Stimulated activated CD8-positive, alpha-beta memory T cell treated with anti-CD3 and anti-CD28 coated beads, Interleukin-7, amount 100 ng/mL, for 48 hours (primary cell): ENCODE measurements at regions not wholly inside any gene's neighbourhood (a gene's known extent, or its start where the extent isn't known, plus 50 kb on each side); places are given as distances from the start of the nearest gene placed in this dataset.

Source experiments
- DNase-seq, 2 donors: peaks; one replicate each; pipeline ENCODE4 v3.0.0-alpha.2; 2020; ENCODE audit warnings: low read depth in 1 of 2; ENCODE audit errors: extremely low read depth in 1 of 2

DNA sequence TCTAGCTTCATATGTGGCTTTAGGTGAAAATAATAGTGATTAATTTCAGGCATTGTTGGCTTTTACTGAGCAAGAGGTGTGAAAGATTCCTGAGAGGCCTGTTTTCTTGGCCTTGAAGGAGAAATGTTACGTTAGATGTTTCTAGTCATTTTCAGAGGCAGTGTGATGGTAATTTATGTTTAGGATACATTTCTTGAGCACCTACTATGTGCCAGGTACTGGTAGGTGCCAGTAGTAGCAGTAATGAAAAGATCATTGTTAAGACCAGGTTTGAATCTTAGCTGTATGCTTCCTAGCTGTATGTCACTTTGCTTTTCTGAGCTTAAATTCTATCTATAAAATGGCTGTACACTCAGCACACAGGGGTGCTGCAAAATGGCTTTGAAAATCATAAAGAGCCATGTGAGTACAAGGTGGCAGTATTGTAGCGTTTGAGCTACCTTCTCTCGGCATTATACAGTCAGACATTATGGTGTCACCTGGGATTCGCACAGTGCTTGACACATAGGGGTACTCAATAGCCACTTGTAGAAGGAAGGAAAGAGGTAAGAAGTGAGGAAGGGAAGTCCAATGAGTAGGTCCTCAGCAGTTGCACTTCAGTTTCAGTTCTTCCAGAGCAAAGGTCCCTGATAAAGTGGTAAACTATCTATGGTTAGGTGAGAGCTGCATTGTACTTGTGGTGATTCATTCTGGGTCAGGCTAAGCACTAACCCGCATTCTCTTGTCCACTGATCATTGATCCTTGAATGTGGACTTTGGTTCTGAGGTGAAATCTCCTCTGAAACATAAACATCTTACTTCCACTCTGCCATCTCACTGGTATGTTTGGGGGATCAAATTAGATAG lies 166.5 kb upstream of the NR3C1 start:
- DNase-seq, result no peak

DNA sequence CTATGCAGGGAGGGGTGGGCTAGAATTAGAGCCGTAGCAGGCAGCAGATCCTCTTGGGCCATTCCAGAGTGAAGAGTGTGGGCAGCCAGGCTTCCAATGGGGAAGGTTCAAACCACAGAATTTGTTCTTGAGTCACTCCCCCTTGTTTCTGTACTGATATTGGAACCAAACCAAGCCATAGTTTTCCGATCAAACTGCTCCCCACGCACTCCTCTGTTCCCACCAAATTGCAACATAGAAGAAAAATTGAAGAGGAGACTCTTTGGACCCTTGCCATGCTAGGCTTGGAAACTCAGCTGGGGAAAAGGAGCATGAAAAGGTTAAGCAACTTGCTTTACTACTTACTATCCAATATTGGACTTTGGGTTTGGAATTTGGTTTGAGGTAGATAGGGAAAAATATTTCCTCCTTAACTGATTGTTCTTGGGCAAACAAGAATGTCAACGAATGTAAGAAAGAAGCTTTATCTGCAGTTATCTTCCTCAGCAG lies 165.8 kb upstream of the NR3C1 start:
- DNase-seq, result no peak

DNA sequence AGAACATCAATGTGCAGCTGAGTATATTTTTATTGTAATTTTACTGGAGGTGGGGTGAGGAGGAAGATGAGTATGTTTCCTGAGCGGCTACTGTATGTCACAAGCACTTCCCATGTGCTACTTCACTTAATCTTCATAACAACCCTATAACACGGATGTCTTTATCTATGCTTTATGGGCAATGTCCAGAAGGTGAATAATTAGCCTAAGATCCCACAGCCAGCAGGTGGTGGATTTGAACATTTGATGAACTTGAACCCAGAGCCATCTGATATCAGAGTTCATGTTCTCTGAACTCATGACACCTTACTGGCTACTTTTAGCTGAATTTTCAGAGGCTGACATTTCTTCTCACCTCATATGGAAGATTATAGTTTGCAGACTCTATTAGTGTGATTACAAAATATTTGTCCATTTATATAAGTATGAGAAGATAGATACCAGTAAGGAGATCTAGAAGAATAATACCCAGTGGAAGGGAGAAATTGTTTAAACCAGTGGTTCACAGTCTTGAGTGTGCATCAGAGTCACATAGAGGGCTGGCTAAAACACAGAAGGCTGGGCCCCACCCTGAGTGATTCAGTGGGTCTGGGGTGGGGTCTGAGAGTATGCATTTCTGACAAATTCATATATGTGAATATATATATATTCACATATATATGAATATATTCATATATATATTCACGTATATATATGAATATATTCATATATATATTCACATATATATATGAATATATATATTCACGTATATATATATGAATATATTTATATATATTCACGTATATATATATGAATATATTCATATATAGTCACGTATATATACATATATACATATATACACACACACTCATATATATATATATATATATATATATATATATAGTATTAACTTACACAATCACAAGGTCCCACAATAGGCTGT lies 164.4 kb upstream of the NR3C1 start:
- no peak for DNase-seq

DNA sequence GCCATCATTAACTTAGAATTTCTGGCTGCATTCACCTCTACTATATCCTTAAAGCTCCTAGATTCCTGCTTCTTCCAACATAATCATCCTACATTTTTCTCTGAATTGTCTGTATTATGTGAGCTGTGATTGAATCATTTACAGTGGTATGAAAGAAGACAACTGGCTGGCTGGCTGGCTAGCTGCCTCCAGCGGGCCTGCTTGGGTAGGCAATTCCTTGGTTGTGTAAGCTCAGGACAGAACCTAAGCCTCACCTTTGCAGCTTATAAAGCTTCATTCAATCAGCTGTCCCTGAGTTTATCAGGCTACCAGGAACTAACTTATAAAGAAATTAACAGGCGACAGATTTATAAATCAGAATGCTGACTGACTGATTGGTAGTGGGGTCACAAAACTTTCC lies 162.7 kb upstream of the NR3C1 start:
- DNase-seq, result no peak

DNA sequence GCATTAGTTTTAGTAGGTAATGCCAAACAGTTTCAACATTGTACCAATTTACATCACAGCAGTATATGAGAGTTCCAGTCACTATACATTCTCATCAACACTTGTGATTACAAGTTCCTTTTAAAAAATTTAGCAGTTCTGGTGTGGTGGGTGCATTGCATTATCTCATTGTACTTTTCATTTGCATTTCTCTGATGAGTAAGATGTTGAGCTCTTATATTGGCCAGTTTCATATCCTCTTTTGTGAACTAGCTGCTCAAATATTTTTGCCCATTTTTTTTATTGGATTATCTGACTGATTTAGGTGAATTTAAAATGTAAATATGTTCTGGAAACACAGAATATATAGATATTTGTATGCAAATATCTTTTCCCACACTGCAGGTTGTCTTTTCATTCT lies 160.9 kb upstream of the NR3C1 start:
- DNase-seq, result no peak

DNA sequence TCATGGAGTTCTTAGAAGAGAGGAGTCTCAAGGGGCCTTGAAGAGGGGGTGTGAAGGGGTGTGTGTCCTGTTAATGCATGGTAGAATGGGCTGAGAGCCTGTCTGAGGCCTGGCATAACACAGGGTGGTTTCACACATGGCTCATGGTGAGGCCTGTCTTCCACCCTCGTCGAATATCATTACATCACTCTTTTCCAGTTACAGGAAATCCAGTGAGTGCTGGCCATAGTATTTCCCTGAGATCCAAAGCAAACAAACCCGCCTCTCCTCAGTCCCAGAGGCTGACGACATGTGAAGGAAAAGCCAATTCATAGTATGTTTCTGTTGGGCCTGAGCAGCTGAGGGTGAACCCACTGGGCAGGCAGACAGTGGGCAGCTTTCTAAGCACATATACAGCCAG lies 159.4 kb upstream of the NR3C1 start:
- DNase-seq, result no peak

DNA sequence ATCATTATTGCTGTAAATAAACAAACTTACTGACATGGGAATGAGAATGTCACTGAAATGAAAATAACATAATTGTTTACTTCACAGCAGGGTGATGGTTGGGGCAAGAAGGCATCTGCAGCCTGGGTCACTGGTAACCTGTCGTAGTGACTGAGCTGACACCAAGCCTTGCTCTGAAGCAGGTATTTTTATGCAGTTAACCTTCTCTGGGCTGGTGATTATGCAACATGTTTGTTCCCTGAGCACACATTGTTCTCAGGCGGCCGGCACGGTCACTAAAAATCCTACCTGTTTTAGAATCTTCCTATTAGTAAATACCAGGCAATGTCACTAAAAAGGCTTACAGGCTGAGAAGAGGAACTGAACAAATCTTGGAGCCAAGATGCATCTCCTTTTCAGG lies 157.7 kb upstream of the NR3C1 start:
- DNase-seq, result no peak

DNA sequence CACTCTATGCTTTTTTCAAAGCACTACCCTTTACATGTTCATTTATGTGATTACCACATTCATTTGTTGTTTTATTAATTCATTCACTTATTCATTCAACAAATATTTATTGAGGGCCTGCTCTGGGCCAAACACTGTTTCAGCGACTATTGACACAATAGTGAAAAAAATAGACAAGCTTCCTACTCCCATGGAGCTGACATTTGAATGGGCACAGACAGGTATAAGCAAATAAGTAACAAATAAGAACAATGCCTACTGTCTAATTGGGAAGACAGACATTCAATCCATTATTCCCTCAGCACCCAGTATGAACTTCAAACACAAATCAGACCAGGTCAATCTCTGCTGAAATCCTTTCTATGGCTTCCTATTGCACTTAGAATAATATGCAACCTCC lies 156.9 kb upstream of the NR3C1 start:
- DNase-seq, result no peak

DNA sequence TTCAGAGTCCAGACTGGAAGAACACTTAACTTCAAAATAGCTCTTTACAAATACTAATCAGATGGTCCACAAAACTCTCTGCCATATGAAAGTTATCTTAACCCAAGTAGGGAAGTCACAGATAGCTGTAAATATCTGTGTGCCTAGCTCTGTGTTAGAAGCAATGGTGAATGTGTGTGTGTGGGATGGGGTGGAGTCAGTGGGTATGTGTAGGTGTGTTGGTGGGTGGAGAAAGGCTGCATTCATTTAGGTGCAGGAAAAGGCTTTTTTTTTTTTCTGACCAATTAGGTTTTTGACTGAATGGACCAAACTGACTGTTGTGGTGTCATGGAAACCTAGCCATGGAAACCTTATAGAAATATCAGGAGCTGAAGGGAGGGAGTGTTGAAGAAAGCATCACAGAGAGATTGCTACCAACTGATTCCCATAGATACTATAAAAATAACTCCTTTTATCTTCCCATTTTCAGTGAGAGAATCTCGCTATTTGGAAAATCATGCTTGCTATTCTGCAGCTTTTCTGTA lies 156.2 kb upstream of the NR3C1 start:
- DNase-seq, result no peak

DNA sequence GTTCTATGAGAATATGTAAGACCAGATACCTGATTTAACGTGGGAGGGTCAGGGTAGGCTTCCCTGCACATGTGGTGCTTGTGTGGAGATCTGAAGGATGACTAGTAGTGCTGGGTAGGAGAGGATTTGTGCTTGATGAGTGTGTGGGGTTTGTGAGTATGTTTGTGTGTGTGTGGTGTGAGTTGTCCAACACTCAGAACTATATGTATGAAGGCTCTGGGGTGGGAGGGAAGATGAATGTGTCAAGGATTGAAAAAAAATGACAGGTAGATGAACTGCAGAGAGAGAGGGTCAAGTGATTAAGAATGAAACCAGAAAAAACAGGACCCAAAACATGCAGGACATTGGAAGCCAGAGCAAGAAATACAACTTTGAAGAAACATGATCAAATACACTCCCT lies 154.6 kb upstream of the NR3C1 start:
- no peak for DNase-seq

DNA sequence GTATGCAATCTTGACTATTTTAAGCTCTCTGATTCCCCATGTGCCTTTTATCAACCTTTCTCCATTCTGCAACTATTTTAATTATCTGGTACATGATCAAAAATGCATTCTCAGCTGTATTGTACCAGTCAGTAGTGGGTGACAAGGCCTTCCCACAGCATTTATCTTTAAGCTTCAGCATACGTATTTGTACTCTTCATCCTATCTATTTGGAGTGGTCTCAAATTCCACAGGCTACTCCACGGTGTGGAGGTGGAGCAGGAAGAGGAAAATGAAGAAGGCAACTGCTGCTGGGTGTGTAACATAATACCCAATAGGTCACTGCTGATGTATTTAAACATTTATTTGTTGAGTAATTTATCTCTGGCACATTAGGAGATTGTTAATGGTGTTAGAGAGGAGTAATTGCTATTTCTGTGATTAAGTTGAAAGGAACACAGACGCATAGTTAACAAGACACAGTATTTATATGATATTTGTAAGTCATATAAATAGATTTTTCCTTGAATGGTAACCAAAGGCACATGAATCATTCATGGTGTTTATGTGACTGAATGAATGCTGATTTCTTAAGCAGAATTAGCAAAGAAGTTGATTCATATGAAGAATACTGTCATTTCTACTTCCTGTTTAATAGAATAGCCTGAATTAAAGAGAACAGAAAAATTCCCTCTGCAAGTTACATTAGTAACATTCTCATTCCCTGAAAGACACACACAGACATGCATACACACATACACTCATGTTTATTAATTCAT lies 153.8 kb upstream of the NR3C1 start:
- no peak for DNase-seq

DNA sequence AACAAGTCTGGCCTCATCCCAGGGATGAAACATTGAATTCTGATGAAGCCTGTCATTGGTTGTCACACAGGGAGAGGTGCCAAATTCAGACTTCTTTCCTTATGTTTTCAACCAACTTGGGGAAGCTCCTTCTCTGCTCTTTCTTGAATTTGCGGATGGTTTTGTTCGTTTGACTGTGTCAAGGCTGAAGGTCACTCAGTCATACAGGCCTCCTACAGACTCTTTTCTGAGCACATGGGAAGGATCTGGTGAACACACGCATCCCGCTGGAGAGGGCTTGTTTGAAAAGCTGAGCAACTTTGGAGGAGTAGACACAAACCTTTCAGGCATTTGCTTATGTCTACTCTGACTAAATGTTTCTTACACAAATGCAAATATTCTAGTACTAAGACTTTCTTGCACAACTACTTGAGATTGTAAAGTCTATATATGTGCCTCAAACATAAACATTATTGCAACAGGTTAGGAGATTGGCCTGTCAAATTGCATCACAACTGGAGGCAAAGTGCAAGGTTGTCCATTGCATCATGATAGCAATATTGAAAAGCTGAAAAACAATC lies 151.5 kb upstream of the NR3C1 start:
- DNase-seq, result no peak

DNA sequence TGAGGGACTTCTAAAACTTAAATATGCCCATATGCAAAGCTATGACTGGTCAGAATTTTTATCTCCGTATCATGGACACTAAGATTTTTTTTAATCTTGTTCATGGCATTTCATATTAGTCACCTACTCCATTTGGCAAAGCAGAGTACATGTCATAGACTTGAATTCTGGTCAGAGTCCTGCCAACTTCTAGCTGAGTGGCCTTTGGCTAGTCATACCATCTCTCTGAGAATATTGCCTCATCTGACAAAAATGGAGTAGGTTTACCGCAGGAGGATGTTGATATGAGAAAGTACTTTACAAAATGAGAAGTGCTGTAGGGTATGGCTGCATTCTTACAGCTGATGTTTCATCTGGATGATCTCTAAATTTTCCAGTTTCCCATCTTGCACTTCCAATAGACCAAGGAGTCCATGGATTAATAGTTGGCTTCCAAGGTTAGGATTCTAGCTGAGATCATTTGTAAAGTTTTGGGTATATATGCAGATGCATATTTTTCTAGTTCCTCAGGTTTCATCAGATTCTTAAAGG lies 150.8 kb upstream of the NR3C1 start:
- no peak for DNase-seq

DNA sequence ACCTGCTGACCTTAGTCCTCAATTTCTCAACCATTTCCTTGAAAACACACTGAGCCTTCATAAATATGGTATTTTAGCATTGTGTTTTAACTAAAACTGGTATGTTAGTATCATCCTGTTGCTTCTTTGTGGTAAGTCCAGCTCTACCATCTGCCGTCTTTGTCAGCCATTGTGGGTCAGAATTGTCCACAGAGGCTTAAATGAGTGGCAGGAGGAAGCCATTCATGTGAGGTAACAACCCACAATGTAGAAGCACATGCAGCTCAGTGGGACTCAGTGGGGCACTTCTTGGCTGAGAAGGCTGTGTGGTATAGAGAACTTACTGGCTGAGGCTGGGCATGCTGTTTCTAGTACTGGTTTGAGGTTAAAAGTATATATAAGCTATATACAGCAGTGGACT lies 149.2 kb upstream of the NR3C1 start:
- no peak for DNase-seq

DNA sequence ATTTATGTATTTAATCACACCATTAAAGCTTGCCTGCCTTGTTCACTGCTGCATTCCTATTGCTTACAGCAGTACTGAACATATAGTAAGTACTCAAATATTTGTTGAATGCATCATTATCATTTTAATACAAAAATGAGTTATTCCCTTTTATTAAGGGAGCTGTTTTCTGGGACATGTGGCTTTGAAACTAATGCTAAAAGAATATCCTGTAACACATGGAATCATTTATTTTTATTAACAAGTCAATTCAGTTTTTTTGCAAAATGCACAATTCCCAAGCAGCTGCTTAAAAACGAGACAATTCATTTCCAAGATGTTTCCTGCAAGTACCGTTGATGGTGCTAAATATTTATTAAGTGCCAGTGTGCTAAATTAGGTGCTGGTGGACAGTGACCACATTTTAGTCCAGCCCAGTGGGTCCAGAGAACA lies 148.3 kb upstream of the NR3C1 start:
- DNase-seq, result no peak

DNA sequence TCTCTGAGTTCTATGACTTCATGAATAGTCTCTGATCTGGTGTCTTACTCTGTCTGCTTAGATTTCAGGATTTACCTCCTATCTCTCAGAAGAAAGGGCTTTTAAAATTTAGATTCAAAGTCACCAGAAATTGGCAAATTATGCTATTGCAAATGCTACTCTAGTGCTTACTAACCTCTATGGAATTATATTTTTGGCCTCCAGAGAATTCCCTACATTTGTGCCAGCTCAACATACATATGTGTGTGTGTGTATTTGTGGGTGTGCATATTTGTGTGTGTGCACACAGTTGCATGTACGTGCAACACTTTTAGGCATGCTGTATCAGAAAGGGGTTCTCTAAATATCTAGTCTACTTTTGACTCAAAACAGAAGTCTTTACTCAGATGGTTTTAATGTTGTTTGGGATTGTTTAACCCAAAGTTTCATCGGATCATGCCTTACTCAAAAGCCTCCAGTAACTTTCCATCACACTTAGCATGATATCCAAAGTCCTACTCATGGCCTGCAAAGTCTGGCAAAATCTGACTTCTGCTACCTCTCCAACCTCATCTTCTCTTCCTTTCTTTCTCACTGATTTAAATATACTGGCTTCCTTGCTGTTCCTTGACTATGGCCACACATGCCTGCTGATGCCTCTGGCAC lies 147.6 kb upstream of the NR3C1 start:
- DNase-seq, result no peak

DNA sequence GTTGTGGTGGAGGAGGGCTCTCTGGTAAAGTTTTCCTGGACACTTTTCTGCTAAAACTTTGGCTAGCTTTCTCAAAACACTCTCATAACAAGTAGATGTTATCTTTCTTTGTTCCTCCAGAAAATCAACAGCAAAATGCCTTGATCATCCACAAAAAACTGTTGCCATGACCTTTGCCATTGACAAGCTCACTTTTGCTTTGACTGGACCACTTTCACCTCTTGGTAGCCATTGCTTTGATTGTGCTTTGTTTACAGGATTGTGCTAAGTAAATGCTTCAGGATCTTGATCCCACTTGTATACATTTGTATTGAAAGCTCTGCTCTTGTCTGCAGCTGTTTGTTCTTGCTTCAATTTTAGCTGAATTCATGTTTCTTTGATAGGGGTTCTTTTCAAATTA lies 143.9 kb upstream of the NR3C1 start:
- no peak for DNase-seq

DNA sequence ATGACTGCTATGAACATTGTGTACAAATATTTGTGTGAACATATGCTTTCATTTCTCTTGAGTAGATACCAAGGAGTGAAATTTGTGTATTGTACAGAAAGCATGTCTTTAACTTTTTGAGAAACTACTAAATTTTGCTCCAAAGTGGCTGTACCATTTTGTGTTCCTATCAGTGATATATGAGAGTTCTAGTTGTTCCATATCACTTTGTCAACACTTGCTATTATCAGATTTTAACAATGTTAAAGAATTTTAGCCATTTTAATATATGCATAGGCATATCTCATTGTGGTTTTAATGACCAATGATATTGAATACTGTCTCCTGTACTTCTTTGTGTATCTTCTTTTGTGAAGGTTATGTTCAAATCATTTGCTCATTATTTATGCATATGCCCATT lies 142.9 kb upstream of the NR3C1 start:
- no peak for DNase-seq

DNA sequence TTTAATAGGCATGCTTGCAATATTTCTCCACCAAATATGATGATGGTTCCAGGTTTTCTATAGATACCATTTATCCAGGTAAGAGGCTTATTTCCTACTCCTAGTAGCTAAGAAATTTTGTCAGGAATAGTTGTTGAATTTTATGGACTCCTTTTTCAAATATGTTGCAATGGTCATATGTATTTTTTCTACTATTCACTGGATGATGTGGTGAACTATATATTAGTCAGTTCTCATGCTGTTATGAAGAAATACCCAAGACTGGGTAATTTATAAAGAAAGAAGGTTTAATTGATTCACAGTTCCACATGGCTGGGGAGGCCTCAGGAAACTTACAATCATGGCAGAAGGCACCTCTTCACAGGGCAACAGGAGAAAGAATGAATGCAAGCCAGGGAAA lies 141.1 kb upstream of the NR3C1 start:
- DNase-seq, result no peak
